HG03521 (cell line): ENCODE measurements at regions not wholly inside any gene's neighbourhood (a gene's known extent, or its start where the extent isn't known, plus 50 kb on each side); places are given as distances from the start of the nearest gene placed in this dataset.
"Not testable (repeated sequence)": the region's sequence is repeated elsewhere in the genome, so short reads cannot be mapped to it uniquely, and the experiment has no call there.

Experiments
- ATAC-seq: cut with Tn5 transposase; IDR thresholded peaks from one replicate; pipeline ENCODE4 v1.9.1; 2021; ENCODE audit warnings: mild to moderate bottlenecking, moderate library complexity; ENCODE audit not compliant: unreplicated experiment

GRCh38 chr7:68550635-68551034, 1047.6 kb upstream of the AUTS2 start:
- ATAC-seq = no peak

- ATAC-seq = no peak
These were observed 1041.7 kb upstream of the AUTS2 start for GRCh38 chr7:68556537-68556936.

GRCh38 chr7:68559518-68559917, 1038.8 kb upstream of the AUTS2 start:
- no peak for ATAC-seq

- ATAC-seq = no peak
These were observed 1035.9 kb upstream of the AUTS2 start for GRCh38 chr7:68562323-68562899.

- ATAC-seq = no peak
These were observed 1033.8 kb upstream of the AUTS2 start for GRCh38 chr7:68564306-68565135.

- no peak for ATAC-seq
These were observed 1027.0 kb upstream of the AUTS2 start for GRCh38 chr7:68571286-68571685.

- no peak for ATAC-seq
These were observed 1024.8 kb upstream of the AUTS2 start for GRCh38 chr7:68573271-68574005.

GRCh38 chr7:68576366-68576765, 1021.9 kb upstream of the AUTS2 start:
- no peak for ATAC-seq

GRCh38 chr7:68581417-68581816, 1016.9 kb upstream of the AUTS2 start:
- ATAC-seq = no peak

- no peak for ATAC-seq
These were observed 1010.7 kb upstream of the AUTS2 start for GRCh38 chr7:68587599-68587998.

GRCh38 chr7:68601826-68602225, 996.4 kb upstream of the AUTS2 start:
- ATAC-seq = no peak

GRCh38 chr7:68604541-68604940, 993.7 kb upstream of the AUTS2 start:
- ATAC-seq = no peak

GRCh38 chr7:68610701-68611100, 987.6 kb upstream of the AUTS2 start:
- ATAC-seq = no peak

- no peak for ATAC-seq
These were observed 984.9 kb upstream of the AUTS2 start for GRCh38 chr7:68613405-68613804.

- no peak for ATAC-seq
These were observed 984.4 kb upstream of the AUTS2 start for GRCh38 chr7:68613897-68614296.

GRCh38 chr7:68619526-68619925, 978.7 kb upstream of the AUTS2 start:
- ATAC-seq = no peak

GRCh38 chr7:68622500-68622899, 975.8 kb upstream of the AUTS2 start:
- ATAC-seq = no peak

GRCh38 chr7:68623030-68623429, 975.2 kb upstream of the AUTS2 start:
- no peak for ATAC-seq

- ATAC-seq = no peak
These were observed 970.9 kb upstream of the AUTS2 start for GRCh38 chr7:68627247-68627864.

- ATAC-seq = not testable (repeated sequence)
These were observed 967.4 kb upstream of the AUTS2 start for GRCh38 chr7:68630914-68631313.

GRCh38 chr7:68640103-68640502, 958.2 kb upstream of the AUTS2 start:
- ATAC-seq = no peak
